Thyroid gland (tissue), 4 donors: ENCODE measurements at regions not wholly inside any gene's neighbourhood (a gene's known extent, or its start where the extent isn't known, plus 50 kb on each side); places are given as distances from the start of the nearest gene placed in this dataset.

Experiments used
- DNase-seq, 2 donors: peaks; one replicate each; pipeline ENCODE4 v3.0.0-alpha.2; 2019
- H3K27ac ChIP-seq, 3 donors: fragments of 200-600 bp; sonication (generic); 1 replicate in 2 of 3; 2 replicates in 1 of 3; pipeline ENCODE4 v1.5.1; 2016 to 2019; ENCODE audit warnings: mild to moderate bottlenecking in 1 of 3, moderate library complexity in 1 of 3
- H3K27me3 ChIP-seq: fragments of 200-600 bp; sonication (generic); one replicate; pipeline ENCODE4 v1.5.1; 2019
- H3K36me3 ChIP-seq, 2 donors: fragments of 200-600 bp; sonication (generic); one replicate each; pipeline ENCODE4 v1.5.1; 2016 to 2019
- H3K4me1 ChIP-seq, 2 donors: fragments of 200-600 bp; sonication (generic); one replicate each; pipeline ENCODE4 v1.5.1; 2017 to 2019
- H3K4me3 ChIP-seq, 3 donors: fragments of 200-600 bp; sonication (generic); replicated peaks in 1 of 3; 1 replicate in 2 of 3; 2 replicates in 1 of 3; pipeline ENCODE4 v1.5.1; 2016; ENCODE audit warnings: mild to moderate bottlenecking in 1 of 3
- H3K9me3 ChIP-seq: fragments of 200-600 bp; sonication (generic); one replicate; pipeline ENCODE4 v1.5.1; 2017
- POLR2A ChIP-seq, 2 donors: fragments of 450-650 bp; IDR thresholded peaks; one replicate each; pipeline ENCODE4 v1.6.1; 2017; ENCODE audit warnings: antibody characterized with exemption in 2 of 2, mild to moderate bottlenecking in 2 of 2, moderate library complexity in 1 of 2
- WGBS, 2 donors: methylation state at CpG; one replicate each; pipeline ENCODE4 v1.1.5; 2017; 5-methylcytosine and 5-hydroxymethylcytosine counted together
- intact Hi-C: fragments of 100-400 bp; cut with DNase I; formaldehyde crosslinking; loops from one replicate; pipeline ENCODE4 v1.15.1; 2023
- TF ChIP-seq, protein P1 (sequence below), 6 experiments: fragments of 200-600 bp in 3 of 6; fragments of 450-650 bp in 3 of 6; sonication (generic) in 3 of 6; IDR thresholded peaks; one replicate each; pipeline ENCODE4 v1.5.1; 2016 to 2019; ENCODE audit warnings: antibody characterized with exemption in 6 of 6, mild to moderate bottlenecking in 2 of 6, inconsistent platforms in 1 of 6, moderate library complexity in 1 of 6

DNA sequence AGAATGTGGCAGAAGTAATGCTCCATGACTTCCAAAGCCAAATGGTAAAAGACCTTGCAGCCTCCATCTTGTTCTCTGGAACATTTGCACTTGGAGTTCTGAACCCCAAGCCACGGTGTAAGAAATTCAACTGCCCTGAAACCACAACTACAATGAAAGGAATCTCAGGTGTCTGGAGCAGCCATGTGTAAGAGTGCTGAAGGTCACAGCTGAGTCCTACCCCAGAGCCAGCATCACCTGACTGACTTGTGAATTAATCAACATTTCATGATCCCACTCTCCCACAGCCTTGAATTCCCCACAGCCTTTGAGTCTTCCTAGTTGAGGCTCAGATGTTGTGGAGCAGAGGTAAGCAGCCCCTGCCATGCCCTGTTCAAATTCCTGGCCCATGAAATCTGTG, 192.8 kb upstream of the CAMK1G start:
- intact Hi-C loops = no loop called here
- TF ChIP-seq, protein P1, sequence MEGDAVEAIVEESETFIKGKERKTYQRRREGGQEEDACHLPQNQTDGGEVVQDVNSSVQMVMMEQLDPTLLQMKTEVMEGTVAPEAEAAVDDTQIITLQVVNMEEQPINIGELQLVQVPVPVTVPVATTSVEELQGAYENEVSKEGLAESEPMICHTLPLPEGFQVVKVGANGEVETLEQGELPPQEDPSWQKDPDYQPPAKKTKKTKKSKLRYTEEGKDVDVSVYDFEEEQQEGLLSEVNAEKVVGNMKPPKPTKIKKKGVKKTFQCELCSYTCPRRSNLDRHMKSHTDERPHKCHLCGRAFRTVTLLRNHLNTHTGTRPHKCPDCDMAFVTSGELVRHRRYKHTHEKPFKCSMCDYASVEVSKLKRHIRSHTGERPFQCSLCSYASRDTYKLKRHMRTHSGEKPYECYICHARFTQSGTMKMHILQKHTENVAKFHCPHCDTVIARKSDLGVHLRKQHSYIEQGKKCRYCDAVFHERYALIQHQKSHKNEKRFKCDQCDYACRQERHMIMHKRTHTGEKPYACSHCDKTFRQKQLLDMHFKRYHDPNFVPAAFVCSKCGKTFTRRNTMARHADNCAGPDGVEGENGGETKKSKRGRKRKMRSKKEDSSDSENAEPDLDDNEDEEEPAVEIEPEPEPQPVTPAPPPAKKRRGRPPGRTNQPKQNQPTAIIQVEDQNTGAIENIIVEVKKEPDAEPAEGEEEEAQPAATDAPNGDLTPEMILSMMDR (IDR thresholded peaks at IDR 0.05) = no peak
- TF ChIP-seq POLR2A (IDR thresholded peaks at IDR 0.05) = no peak
- 36 to 75% methylated on average over 1 of the region's 1 CpG for WGBS, 2 donors
- DNase-seq = no peak
- H3K36me3 ChIP-seq = no peaks in the 10 kb centered on the region
- no peaks in the 10 kb centered on the region for H3K9me3 ChIP-seq
- no peak overlapping the region for H3K27ac ChIP-seq
- no peaks in the 10 kb centered on the region for H3K4me1 ChIP-seq
- no peak overlapping the region for H3K4me3 ChIP-seq
- H3K27me3 ChIP-seq = no peaks in the 10 kb centered on the region

DNA sequence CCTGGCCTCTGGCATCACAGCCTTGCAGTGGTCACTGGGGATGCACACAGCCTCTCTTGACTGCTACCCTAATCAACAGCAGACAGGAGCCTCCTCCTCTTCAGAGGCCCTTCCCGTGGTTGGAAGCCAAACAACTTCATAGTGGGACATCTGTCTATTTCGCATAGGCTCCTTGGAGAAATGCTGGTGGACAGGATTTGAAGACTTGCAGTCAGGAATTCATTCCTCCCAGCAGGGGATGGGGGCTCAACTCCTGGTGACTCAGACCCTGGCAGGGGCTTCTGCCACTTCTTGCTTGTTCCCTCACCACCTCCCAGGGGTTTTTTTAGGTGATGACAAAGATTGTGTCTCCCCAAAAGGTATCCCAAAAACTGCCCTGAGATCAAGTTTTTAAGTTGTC, 191.7 kb upstream of the CAMK1G start:
- no peak for DNase-seq
- 70 to 73% methylated on average over 2 of the region's 2 CpGs for WGBS, 2 donors
- no peak overlapping the region for H3K4me3 ChIP-seq
- intact Hi-C loops = no loop called here
- no peaks in the 10 kb centered on the region for H3K9me3 ChIP-seq
- H3K27me3 ChIP-seq = no peaks in the 10 kb centered on the region
- no peak overlapping the region for H3K27ac ChIP-seq
- TF ChIP-seq POLR2A (IDR thresholded peaks at IDR 0.05) = no peak
- TF ChIP-seq, protein P1 (IDR thresholded peaks at IDR 0.05) = no peak
- H3K36me3 ChIP-seq = no peaks in the 10 kb centered on the region
- no peaks in the 10 kb centered on the region for H3K4me1 ChIP-seq

DNA sequence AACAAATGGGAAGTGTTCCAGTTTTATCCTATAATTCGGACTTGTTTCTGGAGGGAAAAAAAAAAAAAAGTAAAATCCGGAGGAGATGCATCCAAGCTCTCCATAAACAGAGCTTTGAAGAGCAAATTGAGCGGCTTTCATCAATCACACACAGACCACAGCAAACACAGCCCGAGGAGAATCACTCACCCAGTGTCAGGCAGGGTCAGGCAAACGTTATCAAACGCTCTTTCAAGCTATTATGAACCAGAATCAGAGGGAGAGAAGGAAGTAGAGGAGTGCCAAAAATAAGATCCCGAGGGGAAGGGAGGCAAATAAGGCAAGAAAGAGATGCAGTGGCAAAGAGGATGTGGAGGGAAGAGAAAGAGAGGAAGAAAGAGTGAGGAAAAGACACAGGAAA, 188.3 kb upstream of the CAMK1G start:
- DNase-seq = no peak
- intact Hi-C loops = no loop called here
- 41 to 42% methylated on average over 7 of the region's 7 CpGs for WGBS, 2 donors
- no peak overlapping the region for H3K4me3 ChIP-seq
- no peaks in the 10 kb centered on the region for H3K27me3 ChIP-seq
- no peak for TF ChIP-seq POLR2A (IDR thresholded peaks at IDR 0.05)
- TF ChIP-seq, protein P1 (IDR thresholded peaks at IDR 0.05) = no peak
- no peaks in the 10 kb centered on the region for H3K36me3 ChIP-seq
- peaks cover 0 to 5% of the 10 kb centered on the region in 2 donors for H3K4me1 ChIP-seq
- H3K9me3 ChIP-seq = no peaks in the 10 kb centered on the region
- no peak overlapping the region for H3K27ac ChIP-seq

DNA sequence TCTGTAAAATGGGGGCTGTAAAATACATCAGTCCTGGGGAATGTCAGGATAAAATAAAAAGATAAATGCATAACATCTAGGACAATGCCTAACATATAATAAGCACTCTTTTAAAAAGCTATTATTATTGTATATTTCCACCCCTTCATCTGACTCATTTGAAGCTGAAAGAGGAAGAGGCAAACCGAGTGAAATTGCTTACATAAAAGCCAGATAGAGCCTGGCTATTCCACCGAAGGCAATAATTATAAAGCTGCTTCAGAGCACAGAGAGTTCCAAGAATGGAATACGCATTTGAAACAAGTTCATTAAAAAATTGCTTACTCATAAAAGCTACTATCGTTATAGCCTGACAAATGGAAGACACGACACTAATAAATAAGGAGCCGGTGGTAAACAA, 186.1 kb upstream of the CAMK1G start:
- H3K36me3 ChIP-seq = no peaks in the 10 kb centered on the region
- 80 to 85% methylated on average over 6 of the region's 6 CpGs for WGBS, 2 donors
- H3K4me3 ChIP-seq = no peak overlapping the region
- peaks cover 0 to 5% of the 10 kb centered on the region in 2 donors for H3K4me1 ChIP-seq
- no peaks in the 10 kb centered on the region for H3K27me3 ChIP-seq
- TF ChIP-seq POLR2A (IDR thresholded peaks at IDR 0.05) = no peak
- TF ChIP-seq, protein P1 (IDR thresholded peaks at IDR 0.05) = no peak
- intact Hi-C loops = no loop called here
- DNase-seq = no peak
- no peak overlapping the region for H3K27ac ChIP-seq
- H3K9me3 ChIP-seq = no peaks in the 10 kb centered on the region

DNA sequence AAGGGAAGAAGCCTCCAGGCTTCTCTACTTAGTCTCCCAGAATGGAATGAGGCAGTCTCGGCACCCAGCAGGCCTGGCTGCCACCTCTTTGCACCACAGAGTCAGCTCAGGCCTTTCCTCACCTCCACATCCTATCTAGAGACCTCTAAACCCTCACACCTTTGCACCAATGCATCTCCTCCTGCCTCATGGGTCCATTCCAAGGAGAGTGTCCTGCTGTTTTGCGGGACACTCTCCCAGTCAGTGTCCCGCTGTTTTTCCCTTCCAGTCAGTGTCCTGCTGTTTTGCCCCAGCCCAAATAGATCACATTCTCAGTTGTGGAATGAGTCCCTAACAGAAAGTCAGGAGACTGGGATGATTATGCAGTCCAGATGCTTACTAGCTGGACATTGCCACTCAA, 185.6 kb upstream of the CAMK1G start:
- Histone ChIP-seq H3K4me1 (peaks cover 0 to 5% of the 10 kb centered on the region in 2 donors), H3K4me3 (no peak overlapping the region), H3K27ac (no peak overlapping the region), H3K36me3 (no peaks in the 10 kb centered on the region), H3K27me3 (no peaks in the 10 kb centered on the region), H3K9me3 (no peaks in the 10 kb centered on the region)
- no peak for DNase-seq
- WGBS, 2 donors = 93% methylated on average over 3 of the region's 3 CpGs
- TF ChIP-seq, protein P1 (IDR thresholded peaks at IDR 0.05) = no peak
- no peak for TF ChIP-seq POLR2A (IDR thresholded peaks at IDR 0.05)
- intact Hi-C loops = no loop called here
